ENCODE measurements at regions not wholly inside any gene's neighbourhood (a gene's known extent, or its start where the extent isn't known, plus 50 kb on each side); places are given as distances from the start of the nearest gene placed in this dataset.

- Mint-ChIP-seq H3K27ac (no peak overlapping the region), H3K27me3 (no peaks in the 10 kb centered on the region), H3K4me3 (no peak overlapping the region), H3K36me3 (no peaks in the 10 kb centered on the region), H3K4me1 (no peaks in the 10 kb centered on the region), H3K9me3 (peaks cover 2% of the 10 kb centered on the region)
- no peak for ATAC-seq (ENCODE audit: low read depth)
- POLR2A ChIA-PET = no interaction called here
- no peak for DNase-seq
Measured at GRCh38 chr3:80285388-80285787, 517.6 kb upstream of the ROBO1 start.

DNA sequence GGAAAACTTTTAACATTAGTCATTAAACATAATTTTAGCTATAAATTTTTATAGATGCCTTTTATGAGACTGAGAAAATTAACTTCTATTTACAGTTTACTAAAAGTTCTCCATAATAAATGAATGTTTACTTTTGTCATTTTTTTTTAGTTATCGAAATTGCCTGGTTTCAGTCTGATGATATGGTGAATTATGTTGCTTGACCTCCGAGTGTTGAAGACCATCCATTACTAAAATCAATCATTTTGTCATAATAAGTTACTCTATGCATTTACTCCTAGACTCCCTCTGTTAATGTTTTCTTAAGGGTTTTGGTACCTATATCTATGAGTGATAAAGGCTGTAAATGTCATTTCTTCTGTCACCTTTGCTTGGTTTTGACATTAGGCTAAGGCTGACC lies 516.0 kb upstream of the ROBO1 start:
- Mint-ChIP-seq H3K9me3 (peaks cover 2% of the 10 kb centered on the region), H3K4me3 (no peak overlapping the region), H3K4me1 (no peaks in the 10 kb centered on the region), H3K27ac (no peak overlapping the region), H3K27me3 (no peaks in the 10 kb centered on the region), H3K36me3 (no peaks in the 10 kb centered on the region)
- POLR2A ChIA-PET = no interaction called here
- ATAC-seq (ENCODE audit: low read depth) (no peak), DNase-seq (no peak)

- H3K27ac Mint-ChIP-seq = no peak overlapping the region
- DNase-seq = no peak
- POLR2A ChIA-PET = no interaction called here
- no peak overlapping the region for H3K4me3 Mint-ChIP-seq
- H3K27me3 Mint-ChIP-seq = no peaks in the 10 kb centered on the region
- H3K9me3 Mint-ChIP-seq = no peaks in the 10 kb centered on the region
- no peak for ATAC-seq (ENCODE audit: low read depth)
- no peaks in the 10 kb centered on the region for H3K36me3 Mint-ChIP-seq
- no peaks in the 10 kb centered on the region for H3K4me1 Mint-ChIP-seq
Measured at GRCh38 chr3:80278056-80278455, 510.3 kb upstream of the ROBO1 start.

DNA sequence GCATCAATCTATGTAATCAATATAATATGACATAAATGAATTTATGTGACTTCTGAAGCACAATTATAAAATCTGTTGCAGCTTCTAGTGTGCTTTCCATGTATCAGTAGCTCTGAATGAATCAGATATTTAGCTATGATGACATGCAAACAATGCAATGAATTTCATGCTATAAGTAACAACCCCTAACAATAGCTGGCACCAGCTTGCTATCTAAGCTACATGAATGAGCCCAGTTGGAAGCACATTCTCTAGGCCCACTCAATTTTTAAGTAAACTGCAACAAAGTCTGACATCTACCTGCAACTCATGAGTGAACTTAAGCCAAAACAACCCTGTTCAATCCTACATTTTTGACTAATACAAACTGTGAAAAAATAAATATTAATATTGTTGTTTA lies 507.3 kb upstream of the ROBO1 start:
- Mint-ChIP-seq H3K4me3 (no peak overlapping the region), H3K27ac (no peak overlapping the region), H3K4me1 (no peaks in the 10 kb centered on the region), H3K9me3 (no peaks in the 10 kb centered on the region), H3K27me3 (no peaks in the 10 kb centered on the region), H3K36me3 (no peaks in the 10 kb centered on the region)
- ATAC-seq (ENCODE audit: low read depth) = no peak
- POLR2A ChIA-PET = no interaction called here
- no peak for DNase-seq

DNA sequence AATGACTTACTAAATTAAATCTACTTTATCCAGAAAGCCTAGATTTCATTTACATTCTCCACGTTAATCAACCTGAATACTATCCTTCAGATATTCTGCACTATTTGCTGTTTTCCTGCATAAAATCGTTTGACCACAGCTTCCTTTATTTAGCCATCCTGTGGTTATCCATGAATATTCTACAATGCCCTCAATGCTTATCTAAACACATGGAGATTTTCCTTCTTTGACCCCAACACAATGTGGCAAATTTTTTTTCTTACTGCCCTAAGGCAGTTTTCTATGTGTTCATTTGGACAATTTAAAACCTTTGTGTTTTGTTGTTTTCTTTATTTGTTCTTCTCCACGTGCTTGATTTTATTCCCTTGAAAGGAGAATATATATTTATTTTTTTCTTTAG lies 495.5 kb upstream of the ROBO1 start:
- ATAC-seq (ENCODE audit: low read depth) = no peak
- no peaks in the 10 kb centered on the region for H3K4me1 Mint-ChIP-seq
- H3K36me3 Mint-ChIP-seq = no peaks in the 10 kb centered on the region
- no peak overlapping the region for H3K27ac Mint-ChIP-seq
- no peak overlapping the region for H3K4me3 Mint-ChIP-seq
- POLR2A ChIA-PET = no interaction called here
- H3K9me3 Mint-ChIP-seq = no peaks in the 10 kb centered on the region
- DNase-seq = no peak
- no peaks in the 10 kb centered on the region for H3K27me3 Mint-ChIP-seq

DNA sequence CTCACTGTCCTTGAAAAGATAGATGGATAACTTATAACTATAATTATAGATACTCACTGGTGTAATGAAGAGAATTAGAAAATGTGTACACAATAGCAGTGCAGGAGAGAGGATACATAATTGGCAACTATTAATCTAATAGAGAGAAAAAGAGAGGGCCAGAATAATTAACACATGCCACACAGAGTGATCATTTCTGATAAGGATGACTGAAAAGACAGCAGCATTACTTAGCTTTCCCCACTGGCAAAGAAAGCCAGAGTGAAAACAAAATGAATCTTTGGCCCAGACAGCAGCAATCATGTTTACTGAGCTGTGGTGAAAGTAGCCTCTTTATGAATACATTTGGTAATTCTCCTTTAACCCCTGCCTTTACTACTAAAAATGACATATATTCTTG lies 493.3 kb upstream of the ROBO1 start:
- POLR2A ChIA-PET = no interaction called here
- H3K4me1 Mint-ChIP-seq = no peaks in the 10 kb centered on the region
- no peaks in the 10 kb centered on the region for H3K36me3 Mint-ChIP-seq
- no peaks in the 10 kb centered on the region for H3K27me3 Mint-ChIP-seq
- DNase-seq (no peak), ATAC-seq (ENCODE audit: low read depth) (no peak)
- no peak overlapping the region for H3K27ac Mint-ChIP-seq
- H3K4me3 Mint-ChIP-seq = no peak overlapping the region
- no peaks in the 10 kb centered on the region for H3K9me3 Mint-ChIP-seq

- no peak for DNase-seq
- Mint-ChIP-seq H3K36me3 (no peaks in the 10 kb centered on the region), H3K4me3 (no peak overlapping the region), H3K27me3 (no peaks in the 10 kb centered on the region), H3K27ac (no peak overlapping the region), H3K9me3 (no peaks in the 10 kb centered on the region), H3K4me1 (no peaks in the 10 kb centered on the region)
- POLR2A ChIA-PET = no interaction called here
- ATAC-seq (ENCODE audit: low read depth) = no peak
Measured at GRCh38 chr3:80259736-80260135, 491.9 kb upstream of the ROBO1 start.

DNA sequence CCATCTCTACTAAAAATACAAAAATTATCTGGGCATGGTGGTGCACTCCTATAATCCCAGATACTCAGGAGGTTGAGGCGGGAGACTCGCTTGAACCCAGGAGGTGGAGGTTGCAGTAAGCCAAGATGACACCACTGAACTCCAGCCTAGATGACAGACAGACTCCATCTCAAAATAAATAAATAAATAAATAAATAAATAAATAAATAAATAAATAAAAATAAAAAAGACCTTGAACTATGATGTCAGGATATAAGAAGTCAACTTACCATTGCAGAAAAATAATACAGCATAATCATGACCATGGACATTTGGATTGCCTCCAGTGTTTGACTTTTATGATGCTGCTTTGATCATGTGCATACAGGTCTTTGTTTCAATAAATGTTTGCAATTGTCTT lies 484.3 kb upstream of the ROBO1 start:
- DNase-seq (no peak), ATAC-seq (ENCODE audit: low read depth) (no peak)
- H3K36me3 Mint-ChIP-seq = no peaks in the 10 kb centered on the region
- POLR2A ChIA-PET = no interaction called here
- H3K27ac Mint-ChIP-seq = no peak overlapping the region
- no peak overlapping the region for H3K4me3 Mint-ChIP-seq
- peaks cover 8% of the 10 kb centered on the region for H3K9me3 Mint-ChIP-seq
- no peaks in the 10 kb centered on the region for H3K4me1 Mint-ChIP-seq
- no peaks in the 10 kb centered on the region for H3K27me3 Mint-ChIP-seq

DNA sequence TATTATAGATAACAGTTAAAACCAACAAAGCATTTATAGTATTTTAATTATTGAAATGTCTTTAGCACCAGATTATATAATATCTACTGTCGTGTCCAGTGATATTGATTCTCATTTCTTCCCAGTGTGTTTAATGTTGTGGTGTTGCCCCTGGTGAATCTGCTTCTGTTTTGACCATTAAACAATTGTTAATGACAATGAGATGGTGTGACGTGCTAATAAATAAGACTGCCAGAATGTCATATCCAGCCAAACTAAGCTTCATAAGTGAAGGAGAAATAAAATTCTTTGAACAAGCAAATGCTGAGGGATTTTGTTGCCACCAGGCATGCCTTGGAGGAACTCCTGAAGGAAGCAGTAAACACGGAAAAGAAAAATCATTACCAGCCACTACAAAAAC lies 480.0 kb upstream of the ROBO1 start:
- no peaks in the 10 kb centered on the region for H3K36me3 Mint-ChIP-seq
- ATAC-seq (ENCODE audit: low read depth) (no peak), DNase-seq (no peak)
- H3K27me3 Mint-ChIP-seq = no peaks in the 10 kb centered on the region
- no peak overlapping the region for H3K27ac Mint-ChIP-seq
- peaks cover 16% of the 10 kb centered on the region for H3K9me3 Mint-ChIP-seq
- no peak overlapping the region for H3K4me3 Mint-ChIP-seq
- POLR2A ChIA-PET = no interaction called here
- H3K4me1 Mint-ChIP-seq = no peaks in the 10 kb centered on the region

- no peak for DNase-seq
- no peaks in the 10 kb centered on the region for H3K27me3 Mint-ChIP-seq
- H3K4me3 Mint-ChIP-seq = no peak overlapping the region
- no peak for ATAC-seq (ENCODE audit: low read depth)
- peaks cover 13% of the 10 kb centered on the region for H3K9me3 Mint-ChIP-seq
- POLR2A ChIA-PET = no interaction called here
- H3K36me3 Mint-ChIP-seq = no peaks in the 10 kb centered on the region
- H3K4me1 Mint-ChIP-seq = no peaks in the 10 kb centered on the region
- no peak overlapping the region for H3K27ac Mint-ChIP-seq
Measured at GRCh38 chr3:80244390-80244789, 476.6 kb upstream of the ROBO1 start.

DNA sequence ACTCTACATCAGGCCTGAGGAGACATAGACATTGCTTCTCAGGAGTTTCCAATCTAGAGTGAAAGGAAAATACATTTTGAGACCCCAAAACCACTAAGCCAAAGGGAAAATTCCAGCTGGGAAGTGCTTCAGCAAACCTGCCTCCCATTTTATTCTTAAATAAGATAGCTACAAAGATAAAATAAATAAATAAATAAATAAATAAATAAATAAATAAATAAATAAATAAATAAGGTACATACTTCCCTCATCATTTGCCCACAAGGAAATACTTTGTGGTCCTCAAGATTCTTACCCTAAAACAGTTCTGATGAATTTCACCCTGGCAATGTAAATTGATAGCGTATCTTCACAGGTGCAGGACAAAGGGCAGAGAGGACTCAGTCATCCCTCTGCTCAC lies 474.0 kb upstream of the ROBO1 start:
- Mint-ChIP-seq H3K9me3 (peaks cover 9% of the 10 kb centered on the region), H3K4me3 (no peak overlapping the region), H3K4me1 (no peaks in the 10 kb centered on the region), H3K27me3 (no peaks in the 10 kb centered on the region), H3K27ac (no peak overlapping the region), H3K36me3 (no peaks in the 10 kb centered on the region)
- no peak for DNase-seq
- POLR2A ChIA-PET = no interaction called here
- ATAC-seq (ENCODE audit: low read depth) = no peak

GRCh38 chr3:80239301-80239700 lies 471.5 kb upstream of the ROBO1 start:
- no peak for ATAC-seq (ENCODE audit: low read depth)
- no peak overlapping the region for H3K4me3 Mint-ChIP-seq
- H3K4me1 Mint-ChIP-seq = no peaks in the 10 kb centered on the region
- H3K36me3 Mint-ChIP-seq = no peaks in the 10 kb centered on the region
- H3K27me3 Mint-ChIP-seq = no peaks in the 10 kb centered on the region
- peaks cover 3% of the 10 kb centered on the region for H3K9me3 Mint-ChIP-seq
- DNase-seq = no peak
- POLR2A ChIA-PET = no interaction called here
- no peak overlapping the region for H3K27ac Mint-ChIP-seq

- Mint-ChIP-seq H3K9me3 (peaks cover 3% of the 10 kb centered on the region), H3K27me3 (no peaks in the 10 kb centered on the region), H3K36me3 (no peaks in the 10 kb centered on the region), H3K4me3 (no peak overlapping the region), H3K4me1 (no peaks in the 10 kb centered on the region), H3K27ac (no peak overlapping the region)
- POLR2A ChIA-PET = no interaction called here
- ATAC-seq (ENCODE audit: low read depth) = no peak
- no peak for DNase-seq
Measured at GRCh38 chr3:80238606-80239005, 470.8 kb upstream of the ROBO1 start.

GRCh38 chr3:80238152-80238551 lies 470.4 kb upstream of the ROBO1 start:
- Mint-ChIP-seq H3K9me3 (peaks cover 2% of the 10 kb centered on the region), H3K27ac (no peak overlapping the region), H3K4me3 (no peak overlapping the region), H3K4me1 (no peaks in the 10 kb centered on the region), H3K27me3 (no peaks in the 10 kb centered on the region), H3K36me3 (no peaks in the 10 kb centered on the region)
- POLR2A ChIA-PET = no interaction called here
- DNase-seq (no peak), ATAC-seq (ENCODE audit: low read depth) (no peak)

DNA sequence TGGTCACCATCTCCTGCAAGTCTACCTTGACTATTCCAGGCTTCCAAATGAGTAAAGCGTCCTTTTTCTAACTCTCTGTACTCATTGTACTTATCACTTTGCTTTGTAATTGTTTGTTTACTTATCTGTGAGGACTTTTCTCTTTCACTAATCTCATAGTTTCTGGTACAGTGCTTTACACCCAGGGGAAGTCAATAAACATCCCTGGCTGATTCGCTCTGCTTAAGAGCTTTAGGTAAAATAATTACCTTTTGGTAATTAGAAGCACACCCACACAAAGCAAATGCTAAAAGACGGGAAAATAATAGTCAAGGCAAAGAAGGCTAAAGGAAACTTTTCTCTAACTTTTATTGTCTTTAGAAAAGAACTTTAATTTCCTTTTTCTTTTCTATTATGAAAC lies 466.9 kb upstream of the ROBO1 start:
- Mint-ChIP-seq H3K27ac (no peak overlapping the region), H3K27me3 (no peaks in the 10 kb centered on the region), H3K36me3 (no peaks in the 10 kb centered on the region), H3K4me1 (no peaks in the 10 kb centered on the region), H3K4me3 (no peak overlapping the region), H3K9me3 (peaks cover 5% of the 10 kb centered on the region)
- POLR2A ChIA-PET = no interaction called here
- ATAC-seq (ENCODE audit: low read depth) = no peak
- no peak for DNase-seq
